DND-41 (cell line): ENCODE measurements at regions not wholly inside any gene's neighbourhood (a gene's known extent, or its start where the extent isn't known, plus 50 kb on each side); places are given as distances from the start of the nearest gene placed in this dataset.

Source experiments
- EZH2 ChIP-seq: IDR thresholded peaks from 3 replicates; pipeline ENCODE4 v1.6.1; 2012; ENCODE audit warnings: borderline replicate concordance, low read depth, mild to moderate bottlenecking, moderate library complexity, low read length, inconsistent platforms; ENCODE audit not compliant: severe bottlenecking
- TF ChIP-seq, protein P1 (sequence below): IDR thresholded peaks from 2 replicates; pipeline ENCODE4 v1.5.1; 2012; ENCODE audit warnings: borderline replicate concordance, low read length, moderate library complexity, mild to moderate bottlenecking; ENCODE audit not compliant: poor library complexity, severe bottlenecking; ENCODE audit errors: extremely low read depth

GRCh38 chr2:40033781-40034180 lies 254.7 kb upstream of the THUMPD2 start:
- TF ChIP-seq, protein P1, sequence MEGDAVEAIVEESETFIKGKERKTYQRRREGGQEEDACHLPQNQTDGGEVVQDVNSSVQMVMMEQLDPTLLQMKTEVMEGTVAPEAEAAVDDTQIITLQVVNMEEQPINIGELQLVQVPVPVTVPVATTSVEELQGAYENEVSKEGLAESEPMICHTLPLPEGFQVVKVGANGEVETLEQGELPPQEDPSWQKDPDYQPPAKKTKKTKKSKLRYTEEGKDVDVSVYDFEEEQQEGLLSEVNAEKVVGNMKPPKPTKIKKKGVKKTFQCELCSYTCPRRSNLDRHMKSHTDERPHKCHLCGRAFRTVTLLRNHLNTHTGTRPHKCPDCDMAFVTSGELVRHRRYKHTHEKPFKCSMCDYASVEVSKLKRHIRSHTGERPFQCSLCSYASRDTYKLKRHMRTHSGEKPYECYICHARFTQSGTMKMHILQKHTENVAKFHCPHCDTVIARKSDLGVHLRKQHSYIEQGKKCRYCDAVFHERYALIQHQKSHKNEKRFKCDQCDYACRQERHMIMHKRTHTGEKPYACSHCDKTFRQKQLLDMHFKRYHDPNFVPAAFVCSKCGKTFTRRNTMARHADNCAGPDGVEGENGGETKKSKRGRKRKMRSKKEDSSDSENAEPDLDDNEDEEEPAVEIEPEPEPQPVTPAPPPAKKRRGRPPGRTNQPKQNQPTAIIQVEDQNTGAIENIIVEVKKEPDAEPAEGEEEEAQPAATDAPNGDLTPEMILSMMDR, result no peak
- TF ChIP-seq EZH2, result no peak
